Tibial nerve (tissue), 4 donors: ENCODE measurements at regions not wholly inside any gene's neighbourhood (a gene's known extent, or its start where the extent isn't known, plus 50 kb on each side); places are given as distances from the start of the nearest gene placed in this dataset.
"Not testable (repeated sequence)": the region's sequence is repeated elsewhere in the genome, so short reads cannot be mapped to it uniquely, and the experiment has no call there.

Experiments used
- DNase-seq, 2 donors: peaks; one replicate each; pipeline ENCODE4 v3.0.0-alpha.2; 2019; ENCODE audit warnings: low spot score in 2 of 2
- H3K27ac ChIP-seq, 4 donors: fragments of 200-600 bp; sonication (generic) in 3 of 4; one replicate each; pipeline ENCODE4 v1.5.1; 2017 to 2019; ENCODE audit warnings: mild to moderate bottlenecking in 1 of 4
- H3K27me3 ChIP-seq, 2 donors: fragments of 200-600 bp; sonication (generic) in 1 of 2; one replicate each; pipeline versions ENCODE4 v1.5.1 to v1.6.0; 2017 to 2019
- H3K36me3 ChIP-seq, 3 donors: fragments of 200-600 bp; sonication (generic); one replicate each; pipeline ENCODE4 v1.5.1; 2018 to 2019
- H3K4me1 ChIP-seq, 4 donors: fragments of 200-600 bp; sonication (generic) in 3 of 4; one replicate each; pipeline ENCODE4 v1.5.1; 2017 to 2019
- H3K4me3 ChIP-seq, 4 donors: fragments of 200-600 bp; sonication (generic) in 3 of 4; one replicate each; pipeline ENCODE4 v1.5.1; 2017 to 2019; ENCODE audit warnings: mild to moderate bottlenecking in 1 of 4, moderate library complexity in 1 of 4
- H3K9me3 ChIP-seq, 4 donors: fragments of 200-600 bp; sonication (generic) in 3 of 4; one replicate each; pipeline ENCODE4 v1.5.1; 2017 to 2019
- EP300 ChIP-seq, 2 donors: sonication (generic); formaldehyde crosslinking; IDR thresholded peaks; one replicate each; pipeline ENCODE4 v1.6.1; 2017; ENCODE audit warnings: antibody characterized with exemption in 2 of 2, mild to moderate bottlenecking in 1 of 2
- POLR2A ChIP-seq, 2 donors: fragments of 450-650 bp; IDR thresholded peaks; one replicate each; pipeline ENCODE4 v1.6.1; 2017; ENCODE audit warnings: antibody characterized with exemption in 2 of 2, mild to moderate bottlenecking in 2 of 2, moderate library complexity in 2 of 2
- WGBS, 2 donors: methylation state at CpG; one replicate each; pipeline ENCODE4 v1.1.5; 2018; 5-methylcytosine and 5-hydroxymethylcytosine counted together
- TF ChIP-seq, protein P1 (sequence below), 5 experiments: fragments of 200-600 bp in 3 of 5; fragments of 450-650 bp in 2 of 5; sonication (generic) in 3 of 5; IDR thresholded peaks; one replicate each; pipeline ENCODE4 v1.5.1; 2016 to 2019; ENCODE audit warnings: antibody characterized with exemption in 5 of 5, mild to moderate bottlenecking in 3 of 5, moderate library complexity in 2 of 5

DNA sequence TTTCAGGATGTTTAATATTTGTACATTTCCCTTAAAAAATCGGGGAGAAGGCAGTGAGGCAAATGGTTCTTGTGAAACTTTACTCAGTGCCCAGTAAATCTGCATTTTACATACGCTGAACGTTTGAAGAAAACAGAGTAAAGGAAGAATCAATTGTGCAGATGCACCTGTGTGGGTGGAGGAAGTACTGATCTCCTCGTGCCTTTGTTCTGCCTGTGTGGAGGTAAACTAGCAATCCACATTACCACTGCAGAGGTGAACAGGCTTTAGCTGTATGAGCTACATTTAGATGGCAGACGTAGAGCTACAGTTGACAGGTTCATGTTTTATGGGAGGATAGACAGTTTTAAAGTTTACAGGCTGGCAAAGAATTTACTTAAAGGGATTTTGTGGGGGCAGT, 62.7 kb upstream of the VIPR2 start:
- Histone ChIP-seq H3K27ac (no peak overlapping the region), H3K36me3 (no peaks in the 10 kb centered on the region), H3K4me1 (peaks cover 0 to 15% (median 0%) of the 10 kb centered on the region in 4 donors), H3K27me3 (no peaks in the 10 kb centered on the region), H3K9me3 (no peaks in the 10 kb centered on the region), H3K4me3 (no peak overlapping the region)
- 63 to 64% methylated on average over 5 of the region's 5 CpGs for WGBS, 2 donors
- TF ChIP-seq, protein P1, sequence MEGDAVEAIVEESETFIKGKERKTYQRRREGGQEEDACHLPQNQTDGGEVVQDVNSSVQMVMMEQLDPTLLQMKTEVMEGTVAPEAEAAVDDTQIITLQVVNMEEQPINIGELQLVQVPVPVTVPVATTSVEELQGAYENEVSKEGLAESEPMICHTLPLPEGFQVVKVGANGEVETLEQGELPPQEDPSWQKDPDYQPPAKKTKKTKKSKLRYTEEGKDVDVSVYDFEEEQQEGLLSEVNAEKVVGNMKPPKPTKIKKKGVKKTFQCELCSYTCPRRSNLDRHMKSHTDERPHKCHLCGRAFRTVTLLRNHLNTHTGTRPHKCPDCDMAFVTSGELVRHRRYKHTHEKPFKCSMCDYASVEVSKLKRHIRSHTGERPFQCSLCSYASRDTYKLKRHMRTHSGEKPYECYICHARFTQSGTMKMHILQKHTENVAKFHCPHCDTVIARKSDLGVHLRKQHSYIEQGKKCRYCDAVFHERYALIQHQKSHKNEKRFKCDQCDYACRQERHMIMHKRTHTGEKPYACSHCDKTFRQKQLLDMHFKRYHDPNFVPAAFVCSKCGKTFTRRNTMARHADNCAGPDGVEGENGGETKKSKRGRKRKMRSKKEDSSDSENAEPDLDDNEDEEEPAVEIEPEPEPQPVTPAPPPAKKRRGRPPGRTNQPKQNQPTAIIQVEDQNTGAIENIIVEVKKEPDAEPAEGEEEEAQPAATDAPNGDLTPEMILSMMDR (IDR thresholded peaks at IDR 0.05), result no peak
- TF ChIP-seq POLR2A (IDR thresholded peaks at IDR 0.05) (no peak), EP300 (IDR thresholded peaks at IDR 0.05) (no peak)
- DNase-seq, result no peak

DNA sequence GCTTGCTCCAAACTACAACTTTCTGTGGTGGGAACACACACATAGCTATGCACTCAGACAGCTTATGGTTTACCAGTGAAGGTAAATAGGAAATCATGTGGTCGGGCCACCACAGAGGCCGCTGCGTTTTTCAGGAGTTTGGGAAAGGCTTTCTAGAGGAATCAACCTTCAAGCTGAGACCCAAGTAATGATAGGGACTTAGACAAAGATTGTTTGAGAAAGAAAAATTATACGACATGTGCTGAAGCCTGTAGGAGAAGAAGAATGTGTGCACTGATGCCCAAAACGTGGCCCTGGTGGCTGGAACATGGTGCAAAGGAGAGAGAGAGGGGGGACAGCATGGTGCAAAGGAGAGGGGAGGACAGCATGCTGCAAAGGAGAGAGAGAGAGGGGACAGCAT, 61.2 kb upstream of the VIPR2 start:
- DNase-seq, result no peak
- Histone ChIP-seq H3K9me3 (no peaks in the 10 kb centered on the region), H3K27me3 (no peaks in the 10 kb centered on the region), H3K27ac (no peak overlapping the region), H3K36me3 (no peaks in the 10 kb centered on the region), H3K4me3 (no peak overlapping the region), H3K4me1 (peaks cover 0 to 4% (median 0%) of the 10 kb centered on the region in 4 donors)
- TF ChIP-seq, protein P1 (IDR thresholded peaks at IDR 0.05), result no peak
- no peak for TF ChIP-seq POLR2A (IDR thresholded peaks at IDR 0.05)
- TF ChIP-seq EP300 (IDR thresholded peaks at IDR 0.05), result no peak
- 77 to 86% methylated on average over 5 of the region's 5 CpGs for WGBS, 2 donors

DNA sequence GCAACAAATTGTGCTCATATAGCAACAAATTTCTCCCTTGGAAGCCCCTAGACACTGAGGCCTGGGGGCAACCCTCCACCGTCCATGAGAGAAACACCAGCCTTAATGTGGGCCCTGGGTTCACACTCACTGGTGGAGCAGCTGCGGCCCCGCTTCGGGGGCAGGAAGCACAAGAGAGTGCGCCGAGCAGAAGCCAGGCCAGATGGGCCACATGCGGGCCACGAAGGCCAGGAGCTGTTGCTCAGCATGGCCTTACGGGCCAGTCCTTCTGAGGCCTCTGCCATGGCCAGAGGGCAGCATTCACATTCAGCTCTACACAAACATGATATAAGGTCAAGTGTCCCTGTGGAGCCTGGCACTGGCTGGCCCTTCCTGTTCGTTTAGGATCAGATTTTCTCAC, 60.0 kb upstream of the VIPR2 start:
- no peak for DNase-seq
- no peak overlapping the region for H3K4me3 ChIP-seq
- no peak overlapping the region for H3K27ac ChIP-seq
- no peaks in the 10 kb centered on the region for H3K36me3 ChIP-seq
- H3K4me1 ChIP-seq, result no peaks in the 10 kb centered on the region
- 81 to 89% methylated on average over 10 of the region's 10 CpGs for WGBS, 2 donors
- no peaks in the 10 kb centered on the region for H3K27me3 ChIP-seq
- no peaks in the 10 kb centered on the region for H3K9me3 ChIP-seq
- TF ChIP-seq, protein P1 (IDR thresholded peaks at IDR 0.05), result no peak
- TF ChIP-seq EP300 (IDR thresholded peaks at IDR 0.05) (no peak), POLR2A (IDR thresholded peaks at IDR 0.05) (no peak)

- DNase-seq, result peak in 1 of 2 donors; percentile 21
These were observed 58.6 kb upstream of the VIPR2 start for GRCh38 chr7:159203253-159203652.

DNA sequence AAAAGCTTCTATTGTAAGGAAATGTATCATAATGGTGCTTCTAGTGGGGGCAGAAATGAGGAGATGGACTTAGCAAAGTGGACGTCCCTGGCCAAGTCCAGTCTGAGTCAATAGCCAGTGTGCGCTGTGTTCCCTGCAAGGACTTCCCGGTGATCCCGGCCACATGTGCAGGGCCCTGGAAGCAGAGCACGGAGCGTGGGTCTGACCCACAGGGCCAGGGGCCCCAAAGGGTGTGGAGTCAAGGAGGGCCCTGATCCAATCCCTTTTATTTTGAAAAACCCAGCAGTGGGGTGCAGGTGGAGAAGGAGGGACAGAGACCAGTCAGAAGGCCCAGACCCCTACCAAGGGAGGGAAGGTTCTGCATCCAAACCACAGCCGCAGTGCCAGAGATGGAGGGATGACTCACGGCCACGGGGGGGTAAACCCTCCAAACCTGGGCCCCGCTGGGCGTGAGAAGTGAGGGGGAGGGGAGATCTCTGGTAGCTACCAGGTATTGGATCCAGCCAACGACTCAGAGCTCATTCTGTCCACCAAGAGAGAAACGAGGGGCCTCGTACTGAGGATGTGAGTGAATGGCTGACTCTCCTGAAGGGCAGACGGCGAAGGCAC, 57.2 kb upstream of the VIPR2 start:
- Histone ChIP-seq H3K27me3 (no peaks in the 10 kb centered on the region), H3K4me1 (no peaks in the 10 kb centered on the region), H3K4me3 (no peak overlapping the region), H3K27ac (no peak overlapping the region), H3K36me3 (no peaks in the 10 kb centered on the region), H3K9me3 (no peaks in the 10 kb centered on the region)
- WGBS, 2 donors, result 92 to 93% methylated on average over 16 of the region's 16 CpGs
- TF ChIP-seq EP300 (IDR thresholded peaks at IDR 0.05) (no peak), POLR2A (IDR thresholded peaks at IDR 0.05) (no peak)
- TF ChIP-seq, protein P1 (IDR thresholded peaks at IDR 0.05), result no peak
- DNase-seq, result no peak

More at GRCh38 chr7:159203253-159203652, 58.6 kb upstream of the VIPR2 start:
- not testable (repeated sequence) for H3K9me3 ChIP-seq, H3K27me3 ChIP-seq, H3K4me3 ChIP-seq, H3K36me3 ChIP-seq, H3K27ac ChIP-seq, H3K4me1 ChIP-seq
- WGBS, 2 donors, result 81 to 90% methylated on average over 7 to 8 of the region's 9 CpGs

GRCh38 chr7:159200421-159200820, 55.8 kb upstream of the VIPR2 start:
- no peak for TF ChIP-seq POLR2A (IDR thresholded peaks at IDR 0.05)
- TF ChIP-seq, protein P1 (IDR thresholded peaks at IDR 0.05), result no peak
- TF ChIP-seq EP300 (IDR thresholded peaks at IDR 0.05), result no peak
- no peaks in the 10 kb centered on the region for H3K36me3 ChIP-seq
- no peaks in the 10 kb centered on the region for H3K9me3 ChIP-seq
- DNase-seq, result no peak
- H3K4me1 ChIP-seq, result no peaks in the 10 kb centered on the region
- WGBS, 2 donors, result 73 to 78% methylated on average over 14 of the region's 14 CpGs
- H3K27ac ChIP-seq, result no peak overlapping the region
- H3K4me3 ChIP-seq, result no peak overlapping the region
- no peaks in the 10 kb centered on the region for H3K27me3 ChIP-seq
